Neural progenitor cell (in vitro differentiated cells): ENCODE measurements at regions not wholly inside any gene's neighbourhood (a gene's known extent, or its start where the extent isn't known, plus 50 kb on each side); places are given as distances from the start of the nearest gene placed in this dataset.

Experiments used
- EZH2 ChIP-seq: fragments of 200-600 bp; sonication (generic); IDR thresholded peaks from 2 replicates; pipeline ENCODE4 v1.6.1; 2017; ENCODE audit warnings: antibody characterized with exemption, mild to moderate bottlenecking, moderate library complexity
- EZH2phosphoT487 ChIP-seq: fragments of 200-600 bp; sonication (generic); IDR thresholded peaks from 2 replicates; pipeline ENCODE4 v1.6.1; 2017; ENCODE audit warnings: antibody characterized with exemption
- TF ChIP-seq, protein P1 (sequence below): fragments of 200-600 bp; sonication (generic); IDR thresholded peaks from 2 replicates; pipeline ENCODE4 v1.5.1; 2017; ENCODE audit warnings: antibody characterized with exemption, mild to moderate bottlenecking

DNA sequence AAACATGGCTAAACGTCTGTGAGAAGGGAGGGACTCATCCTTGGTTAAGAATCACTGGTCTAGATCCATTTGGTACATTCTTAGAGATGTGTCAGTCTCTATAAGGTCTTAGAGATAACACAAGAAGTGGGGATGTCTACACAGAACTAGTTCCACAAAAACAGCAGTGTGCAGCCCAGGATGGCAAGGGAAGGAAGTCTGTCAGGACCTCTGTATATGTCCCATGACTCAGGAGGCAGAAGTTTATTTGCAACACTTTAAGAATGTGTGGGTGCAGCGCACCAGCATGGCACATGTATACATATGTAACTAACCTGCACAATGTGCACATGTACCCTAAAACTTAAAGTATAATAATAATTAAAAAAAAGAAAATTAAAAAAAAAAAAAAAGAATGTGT is 548.5 kb upstream of the SOX9 start:
- TF ChIP-seq, protein P1, sequence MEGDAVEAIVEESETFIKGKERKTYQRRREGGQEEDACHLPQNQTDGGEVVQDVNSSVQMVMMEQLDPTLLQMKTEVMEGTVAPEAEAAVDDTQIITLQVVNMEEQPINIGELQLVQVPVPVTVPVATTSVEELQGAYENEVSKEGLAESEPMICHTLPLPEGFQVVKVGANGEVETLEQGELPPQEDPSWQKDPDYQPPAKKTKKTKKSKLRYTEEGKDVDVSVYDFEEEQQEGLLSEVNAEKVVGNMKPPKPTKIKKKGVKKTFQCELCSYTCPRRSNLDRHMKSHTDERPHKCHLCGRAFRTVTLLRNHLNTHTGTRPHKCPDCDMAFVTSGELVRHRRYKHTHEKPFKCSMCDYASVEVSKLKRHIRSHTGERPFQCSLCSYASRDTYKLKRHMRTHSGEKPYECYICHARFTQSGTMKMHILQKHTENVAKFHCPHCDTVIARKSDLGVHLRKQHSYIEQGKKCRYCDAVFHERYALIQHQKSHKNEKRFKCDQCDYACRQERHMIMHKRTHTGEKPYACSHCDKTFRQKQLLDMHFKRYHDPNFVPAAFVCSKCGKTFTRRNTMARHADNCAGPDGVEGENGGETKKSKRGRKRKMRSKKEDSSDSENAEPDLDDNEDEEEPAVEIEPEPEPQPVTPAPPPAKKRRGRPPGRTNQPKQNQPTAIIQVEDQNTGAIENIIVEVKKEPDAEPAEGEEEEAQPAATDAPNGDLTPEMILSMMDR = no peak
- no peak for TF ChIP-seq EZH2
- no peak for TF ChIP-seq EZH2phosphoT487
